ENCODE measurements at regions not wholly inside any gene's neighbourhood (a gene's known extent, or its start where the extent isn't known, plus 50 kb on each side); places are given as distances from the start of the nearest gene placed in this dataset.

GRCh38 chrX:69104756-69105434, 60.4 kb downstream of the PJA1 start:
- no peak for TF ChIP-seq CTCF (IDR thresholded peaks at IDR 0.05; ENCODE audit: low read depth, low read length)
- Histone ChIP-seq H3K27me3 (no peaks in the 10 kb centered on the region), H3K36me3 (no peaks in the 10 kb centered on the region), H3K9me3 (no peaks in the 10 kb centered on the region), H3K4me3 (ENCODE audit: low read depth, low read length) (no peak overlapping the region), H3K4me1 (peaks cover 7% of the 10 kb centered on the region)
- DNase-seq, result no peak

- no peaks in the 10 kb centered on the region for H3K36me3 ChIP-seq
- H3K27me3 ChIP-seq, result no peaks in the 10 kb centered on the region
- no peak for DNase-seq
- no peak for TF ChIP-seq CTCF (IDR thresholded peaks at IDR 0.05; ENCODE audit: low read depth, low read length)
- H3K9me3 ChIP-seq, result no peaks in the 10 kb centered on the region
- H3K4me1 ChIP-seq, result peaks cover 7% of the 10 kb centered on the region
- H3K4me3 ChIP-seq (ENCODE audit: low read depth, low read length), result no peak overlapping the region
Measured at GRCh38 chrX:69103539-69103938, 61.7 kb downstream of the PJA1 start.

- TF ChIP-seq CTCF (IDR thresholded peaks at IDR 0.05; ENCODE audit: low read depth, low read length), result no peak
- DNase-seq, result peak; percentile 36
- Histone ChIP-seq H3K36me3 (no peaks in the 10 kb centered on the region), H3K9me3 (no peaks in the 10 kb centered on the region), H3K4me3 (ENCODE audit: low read depth, low read length) (no peak overlapping the region), H3K4me1 (peaks cover 12% of the 10 kb centered on the region), H3K27me3 (no peaks in the 10 kb centered on the region)
Measured at GRCh38 chrX:69102612-69103194, 62.5 kb downstream of the PJA1 start.

- no peak for DNase-seq
- H3K27me3 ChIP-seq, result no peaks in the 10 kb centered on the region
- no peaks in the 10 kb centered on the region for H3K36me3 ChIP-seq
- no peak overlapping the region for H3K4me3 ChIP-seq (ENCODE audit: low read depth, low read length)
- TF ChIP-seq CTCF (IDR thresholded peaks at IDR 0.05; ENCODE audit: low read depth, low read length), result no peak
- H3K9me3 ChIP-seq, result no peaks in the 10 kb centered on the region
- peaks cover 12% of the 10 kb centered on the region; the same call in 1 of the 2 replicates for H3K4me1 ChIP-seq
Measured at GRCh38 chrX:69101683-69102251, 63.5 kb downstream of the PJA1 start.

GRCh38 chrX:69100478-69100877, 64.8 kb downstream of the PJA1 start:
- Histone ChIP-seq H3K4me1 (peaks cover 12% of the 10 kb centered on the region; the same call in 1 of the 2 replicates), H3K27me3 (no peaks in the 10 kb centered on the region), H3K4me3 (ENCODE audit: low read depth, low read length) (no peak overlapping the region), H3K9me3 (no peaks in the 10 kb centered on the region), H3K36me3 (no peaks in the 10 kb centered on the region)
- TF ChIP-seq CTCF (IDR thresholded peaks at IDR 0.05; ENCODE audit: low read depth, low read length), result no peak
- DNase-seq, result peak; percentile 38

Measured in BE2C (cell line).